ENCODE measurements at regions not wholly inside any gene's neighbourhood (a gene's known extent, or its start where the extent isn't known, plus 50 kb on each side); places are given as distances from the start of the nearest gene placed in this dataset.

DNA sequence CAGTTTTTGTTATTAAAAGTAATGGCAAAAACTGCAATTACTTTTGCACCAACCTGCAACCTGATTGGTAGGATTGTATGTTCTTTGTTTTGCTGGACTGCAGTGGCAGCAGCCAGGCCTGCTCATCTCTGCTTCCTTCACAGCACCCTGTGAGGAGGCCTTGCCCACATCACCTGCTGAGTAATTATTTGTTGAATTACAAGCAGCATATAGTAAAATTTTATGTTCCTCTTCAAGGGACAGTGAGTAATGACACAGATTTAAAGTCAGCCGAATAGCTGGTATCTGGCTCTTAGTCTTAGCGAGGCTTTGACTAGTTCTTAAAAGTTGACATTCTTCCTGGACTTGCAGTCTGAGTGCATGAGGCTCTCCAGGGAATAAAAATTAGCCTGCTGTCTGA lies 435.1 kb downstream of the PRDM2 start:
- no peak overlapping the region for H3K4me3 ChIP-seq (ENCODE audit: low read depth, low read length)
- TF ChIP-seq CTCF (IDR thresholded peaks at IDR 0.05; ENCODE audit: low read depth, low read length): no peak
- no peak for DNase-seq (ENCODE audit: low read depth, low spot score)
- in situ Hi-C loops (cut with HindIII; ENCODE audit: low sequenced_read_pairs): no loop called here

DNA sequence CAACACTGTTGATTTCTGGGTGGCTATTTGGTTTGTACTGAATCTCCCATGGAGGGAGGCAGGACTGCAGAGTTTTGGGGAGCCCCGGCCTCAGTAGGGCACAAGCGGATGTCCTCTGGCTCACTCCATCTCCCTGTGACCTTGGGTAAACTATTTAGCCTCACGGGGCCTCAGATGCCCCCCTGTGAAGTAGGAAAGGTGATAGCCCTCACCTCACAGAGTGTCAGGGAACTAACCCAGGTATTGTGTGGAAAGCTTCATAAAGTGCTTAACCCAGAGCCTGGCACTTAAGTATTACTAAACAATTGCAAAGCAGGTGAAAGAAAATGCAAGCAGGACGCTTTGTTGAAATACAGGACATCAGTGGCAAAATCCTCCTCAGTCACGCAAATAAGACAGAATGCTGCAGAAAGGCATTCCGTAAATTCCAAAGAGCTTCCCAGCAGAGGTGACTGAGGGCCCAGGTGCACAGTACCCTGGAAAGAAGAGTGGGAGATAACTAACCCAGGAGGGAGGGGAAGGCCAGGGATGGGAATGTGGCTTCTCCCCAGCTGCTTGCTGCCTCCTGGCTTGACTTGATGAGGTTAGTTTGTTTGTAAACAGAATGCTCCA lies 436.3 kb downstream of the PRDM2 start:
- in situ Hi-C loops (cut with HindIII; ENCODE audit: low sequenced_read_pairs): no loop called here
- DNase-seq (ENCODE audit: low read depth, low spot score): no peak

GRCh38 chr1:14136881-14137280 lies 436.9 kb downstream of the PRDM2 start:
- TF ChIP-seq CTCF (IDR thresholded peaks at IDR 0.05; ENCODE audit: low read depth, low read length): no peak
- no peak overlapping the region for H3K4me3 ChIP-seq (ENCODE audit: low read depth, low read length)
- no peak for DNase-seq (ENCODE audit: low read depth, low spot score)
- in situ Hi-C loops (cut with HindIII; ENCODE audit: low sequenced_read_pairs): no loop called here

More for the DNA sequence above, 436.3 kb downstream of the PRDM2 start:
- H3K4me3 ChIP-seq (ENCODE audit: low read depth, low read length): no peak overlapping the region
- TF ChIP-seq CTCF (IDR thresholded peaks at IDR 0.05; ENCODE audit: low read depth, low read length): no peak

GRCh38 chr1:14137411-14138134 lies 437.6 kb downstream of the PRDM2 start:
- in situ Hi-C loops (cut with HindIII; ENCODE audit: low sequenced_read_pairs): no loop called here
- DNase-seq (ENCODE audit: low read depth, low spot score): no peak
- no peak for TF ChIP-seq CTCF (IDR thresholded peaks at IDR 0.05; ENCODE audit: low read depth, low read length)
- H3K4me3 ChIP-seq (ENCODE audit: low read depth, low read length): no peak overlapping the region

- no peak for TF ChIP-seq CTCF (IDR thresholded peaks at IDR 0.05; ENCODE audit: low read depth, low read length)
- in situ Hi-C loops (cut with HindIII; ENCODE audit: low sequenced_read_pairs): no loop called here
- DNase-seq (ENCODE audit: low read depth, low spot score): no peak
- no peak overlapping the region for H3K4me3 ChIP-seq (ENCODE audit: low read depth, low read length)
These were observed 438.1 kb downstream of the PRDM2 start for GRCh38 chr1:14138135-14138506.

DNA sequence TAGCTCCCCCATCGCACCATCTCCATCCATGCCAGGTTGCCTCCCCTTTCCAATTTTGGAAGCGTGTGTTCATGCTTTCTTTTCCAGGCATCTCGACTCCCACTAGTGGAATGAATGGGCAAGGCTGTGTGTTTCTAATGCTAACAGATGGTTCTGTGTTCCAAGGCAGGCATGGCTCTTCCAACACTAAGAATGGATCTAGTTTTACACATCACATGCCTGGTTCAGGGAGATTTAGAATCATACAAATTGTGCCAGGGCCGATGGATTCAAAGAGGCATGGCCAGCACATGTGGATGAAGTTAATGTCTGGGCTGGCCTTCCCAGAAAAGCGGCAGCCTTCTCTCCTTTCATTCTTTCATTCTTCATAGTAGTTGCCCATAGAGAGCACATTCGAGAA lies 438.7 kb downstream of the PRDM2 start:
- TF ChIP-seq CTCF (IDR thresholded peaks at IDR 0.05; ENCODE audit: low read depth, low read length): no peak
- no peak for DNase-seq (ENCODE audit: low read depth, low spot score)
- in situ Hi-C loops (cut with HindIII; ENCODE audit: low sequenced_read_pairs): no loop called here
- no peak overlapping the region for H3K4me3 ChIP-seq (ENCODE audit: low read depth, low read length)

All from astrocyte of the spinal cord (primary cell).